ENCODE measurements at regions not wholly inside any gene's neighbourhood (a gene's known extent, or its start where the extent isn't known, plus 50 kb on each side); places are given as distances from the start of the nearest gene placed in this dataset.

DNA sequence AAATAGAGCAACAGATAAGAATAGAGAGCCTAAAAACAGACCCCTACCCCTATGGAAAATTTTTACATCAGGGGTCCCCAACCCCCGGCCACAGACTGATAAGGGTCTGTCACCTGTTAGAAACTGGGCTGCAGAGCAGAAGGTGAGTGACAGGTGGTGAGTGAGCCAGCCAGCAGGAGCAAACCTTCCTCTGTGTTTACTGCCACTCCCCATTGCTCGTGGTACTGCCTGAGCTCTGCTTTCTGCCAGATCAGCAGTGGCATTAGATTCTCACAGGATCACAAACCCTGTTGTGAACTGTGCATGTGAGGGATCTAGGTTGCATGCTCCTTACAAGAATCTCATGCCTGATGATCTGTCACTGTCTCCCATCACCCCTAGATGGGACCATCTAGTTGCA is 174.1 kb downstream of the FOXD2 start:
- no peak for DNase-seq (ENCODE audit: extremely low read depth, low read depth)
- TF ChIP-seq, protein P1, sequence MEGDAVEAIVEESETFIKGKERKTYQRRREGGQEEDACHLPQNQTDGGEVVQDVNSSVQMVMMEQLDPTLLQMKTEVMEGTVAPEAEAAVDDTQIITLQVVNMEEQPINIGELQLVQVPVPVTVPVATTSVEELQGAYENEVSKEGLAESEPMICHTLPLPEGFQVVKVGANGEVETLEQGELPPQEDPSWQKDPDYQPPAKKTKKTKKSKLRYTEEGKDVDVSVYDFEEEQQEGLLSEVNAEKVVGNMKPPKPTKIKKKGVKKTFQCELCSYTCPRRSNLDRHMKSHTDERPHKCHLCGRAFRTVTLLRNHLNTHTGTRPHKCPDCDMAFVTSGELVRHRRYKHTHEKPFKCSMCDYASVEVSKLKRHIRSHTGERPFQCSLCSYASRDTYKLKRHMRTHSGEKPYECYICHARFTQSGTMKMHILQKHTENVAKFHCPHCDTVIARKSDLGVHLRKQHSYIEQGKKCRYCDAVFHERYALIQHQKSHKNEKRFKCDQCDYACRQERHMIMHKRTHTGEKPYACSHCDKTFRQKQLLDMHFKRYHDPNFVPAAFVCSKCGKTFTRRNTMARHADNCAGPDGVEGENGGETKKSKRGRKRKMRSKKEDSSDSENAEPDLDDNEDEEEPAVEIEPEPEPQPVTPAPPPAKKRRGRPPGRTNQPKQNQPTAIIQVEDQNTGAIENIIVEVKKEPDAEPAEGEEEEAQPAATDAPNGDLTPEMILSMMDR (IDR thresholded peaks at IDR 0.05; ENCODE audit: low read depth, low read length), result no peak

DNA sequence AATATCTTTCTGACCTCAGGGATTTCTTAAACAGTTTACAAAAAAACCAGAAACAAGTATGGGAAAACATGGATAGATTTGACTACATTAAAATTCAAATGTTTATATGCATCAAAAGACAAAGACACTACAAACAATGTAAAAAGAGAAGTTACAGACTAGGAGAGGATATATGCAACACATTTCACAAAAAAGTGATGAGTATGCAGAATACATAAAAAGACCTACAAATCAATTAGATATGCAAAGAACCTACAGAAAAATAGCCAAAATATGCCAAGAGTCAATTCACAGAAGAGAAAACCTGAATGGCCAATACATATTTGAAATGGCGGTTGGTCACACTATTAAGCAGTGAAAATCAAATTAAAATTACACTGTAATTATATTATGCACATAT is 175.0 kb downstream of the FOXD2 start:
- TF ChIP-seq, protein P1 (IDR thresholded peaks at IDR 0.05; ENCODE audit: low read depth, low read length), result no peak
- no peak for DNase-seq (ENCODE audit: extremely low read depth, low read depth)

DNA sequence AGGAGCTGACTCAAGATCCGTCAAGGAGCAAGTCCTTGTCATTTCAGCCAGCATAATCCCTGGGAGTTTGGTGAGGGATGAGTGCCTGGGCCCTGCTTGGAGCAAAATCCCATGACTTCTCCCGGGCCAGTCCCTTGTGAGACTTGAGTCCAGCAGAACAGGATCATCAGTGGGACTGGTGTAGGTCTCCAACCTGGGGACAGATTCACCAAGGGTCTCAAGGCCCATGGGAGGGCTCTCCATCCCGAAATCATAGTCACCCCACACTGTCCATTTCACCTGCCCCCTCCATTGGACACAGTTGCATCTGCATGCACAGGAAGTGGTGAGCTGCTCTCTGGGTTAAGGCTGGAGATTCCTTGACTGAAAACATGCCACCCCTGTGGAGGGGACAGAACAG is 178.2 kb downstream of the FOXD2 start:
- TF ChIP-seq, protein P1 (IDR thresholded peaks at IDR 0.05; ENCODE audit: low read depth, low read length), result no peak
- DNase-seq (ENCODE audit: extremely low read depth, low read depth), result no peak

DNA sequence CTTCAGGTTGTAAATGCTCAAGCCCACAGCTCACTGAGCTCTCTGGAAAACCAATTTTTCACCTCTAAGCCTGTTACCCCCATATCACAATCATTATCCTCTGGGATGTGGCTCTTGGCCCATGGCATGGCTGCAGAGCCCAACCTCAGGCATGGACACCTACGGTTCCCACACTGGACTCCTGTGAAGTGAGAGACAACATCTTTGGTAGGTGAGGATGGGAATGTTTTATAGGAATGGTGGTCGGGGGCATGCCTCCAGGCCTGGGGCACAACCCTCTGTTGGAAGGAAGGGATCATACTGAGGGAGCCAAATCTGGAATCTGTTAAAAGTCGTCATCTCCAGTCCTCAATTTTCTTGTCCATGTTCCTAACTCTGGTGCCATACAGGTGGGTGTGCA is 179.1 kb downstream of the FOXD2 start:
- no peak for DNase-seq (ENCODE audit: extremely low read depth, low read depth)
- TF ChIP-seq, protein P1 (IDR thresholded peaks at IDR 0.05; ENCODE audit: low read depth, low read length), result no peak

DNA sequence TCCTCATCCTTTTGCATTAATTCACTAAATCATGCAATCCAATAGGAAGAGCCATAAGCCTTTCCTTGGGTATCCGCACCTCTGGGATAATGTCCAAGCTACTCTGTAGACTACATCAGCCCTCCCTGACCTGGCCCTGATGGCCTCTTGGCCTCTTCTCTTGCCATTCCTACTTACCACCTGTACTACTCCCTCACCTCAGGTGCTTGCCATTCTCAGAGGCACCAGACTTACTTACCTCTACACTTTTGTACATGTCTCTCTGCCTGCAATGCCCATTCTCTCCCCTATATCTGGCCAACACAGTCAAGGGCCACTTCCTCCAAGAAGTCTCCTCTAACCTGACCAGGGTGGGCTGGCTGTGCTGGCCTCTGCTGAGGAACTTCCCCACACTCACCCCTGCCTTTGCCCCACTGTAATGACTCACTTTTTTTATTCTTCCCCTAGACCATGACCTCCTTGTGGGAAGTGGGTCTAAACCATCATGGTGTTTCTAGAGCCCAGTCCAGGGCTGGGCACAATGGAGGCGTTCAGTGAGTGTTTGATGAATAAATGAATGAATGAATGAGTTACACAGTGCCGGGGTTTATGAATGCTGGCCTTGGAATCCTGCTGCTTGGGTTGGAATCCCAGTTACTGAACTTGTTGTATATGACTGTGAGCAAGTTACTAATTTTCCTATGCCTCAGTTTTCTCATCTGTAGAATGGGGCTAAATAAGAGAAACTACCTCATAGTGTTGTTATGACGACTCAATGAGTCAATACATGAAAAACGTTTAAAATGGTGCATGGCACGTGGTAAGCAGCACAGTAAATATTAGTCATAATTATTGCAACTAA is 179.8 kb downstream of the FOXD2 start:
- no peak for DNase-seq (ENCODE audit: extremely low read depth, low read depth)

DNA sequence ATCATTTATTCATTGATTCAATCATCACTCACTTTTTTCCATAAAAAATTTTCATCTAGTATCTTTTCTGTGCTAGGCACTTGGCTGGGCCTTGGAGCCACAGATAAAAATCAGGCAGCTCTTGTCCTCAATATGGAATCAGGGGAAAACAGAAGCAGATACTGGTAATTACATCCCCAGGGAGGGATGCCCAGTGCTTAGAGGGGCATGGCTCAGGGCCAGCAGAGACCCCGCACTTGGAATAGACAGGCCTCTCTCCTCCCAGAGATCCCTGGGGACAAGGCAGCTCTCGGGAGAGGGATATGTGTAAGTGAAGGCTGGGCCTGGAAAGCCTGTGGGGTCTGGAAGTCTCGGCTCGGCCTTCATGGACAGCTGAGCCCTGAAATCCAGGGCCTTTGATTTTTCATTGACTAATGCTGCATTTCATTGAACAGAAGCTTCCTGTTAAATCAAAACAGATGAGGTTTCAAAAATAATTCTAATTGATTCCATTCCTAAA is 180.4 kb downstream of the FOXD2 start:
- TF ChIP-seq, protein P1 (IDR thresholded peaks at IDR 0.05; ENCODE audit: low read depth, low read length), result no peak
- DNase-seq (ENCODE audit: extremely low read depth, low read depth), result no peak

More for the DNA sequence above, 179.8 kb downstream of the FOXD2 start:
- TF ChIP-seq, protein P1 (IDR thresholded peaks at IDR 0.05; ENCODE audit: low read depth, low read length), result no peak

DNA sequence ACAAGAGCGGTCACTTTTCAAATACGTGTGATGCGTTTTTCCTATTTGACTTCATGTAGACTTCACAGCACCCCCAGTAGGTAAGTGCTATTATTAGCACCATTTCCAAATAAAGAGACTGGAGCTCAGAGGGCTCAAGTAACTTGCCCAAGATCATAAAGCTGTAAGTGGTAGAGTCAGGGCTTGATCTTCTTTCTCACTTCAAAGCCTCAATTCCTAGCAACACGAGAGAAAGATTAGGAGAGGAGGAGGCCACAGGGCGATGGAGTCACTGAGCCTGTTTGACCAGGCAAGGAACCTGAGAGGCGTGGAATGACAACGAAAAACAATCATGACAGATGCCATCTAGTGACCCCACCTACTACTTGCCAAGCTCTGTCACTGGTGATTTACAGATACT is 181.0 kb downstream of the FOXD2 start:
- TF ChIP-seq, protein P1 (IDR thresholded peaks at IDR 0.05; ENCODE audit: low read depth, low read length), result no peak
- no peak for DNase-seq (ENCODE audit: extremely low read depth, low read depth)

Data from AG09319 (cell line).